GM21367 (cell line): ENCODE measurements at regions not wholly inside any gene's neighbourhood (a gene's known extent, or its start where the extent isn't known, plus 50 kb on each side); places are given as distances from the start of the nearest gene placed in this dataset.
"Not testable (repeated sequence)": the region's sequence is repeated elsewhere in the genome, so short reads cannot be mapped to it uniquely, and the experiment has no call there.

Source experiments
- ATAC-seq: cut with Tn5 transposase; IDR thresholded peaks from one replicate; pipeline ENCODE4 v1.9.1; 2021; ENCODE audit not compliant: unreplicated experiment

GRCh38 chr16:48059190-48059589, 96.6 kb downstream of the ABCC12 start:
- not testable (repeated sequence) for ATAC-seq

GRCh38 chr16:48057048-48057447, 98.7 kb downstream of the ABCC12 start:
- no peak for ATAC-seq

- no peak for ATAC-seq
Measured at GRCh38 chr16:48054881-48055601, 100.8 kb downstream of the ABCC12 start.

- no peak for ATAC-seq
Measured at GRCh38 chr16:48053418-48053745, 102.4 kb downstream of the ABCC12 start.

- no peak for ATAC-seq
Measured at GRCh38 chr16:48052731-48053417, 102.9 kb downstream of the ABCC12 start.

GRCh38 chr16:48050871-48051270, 104.9 kb downstream of the ABCC12 start:
- ATAC-seq: no peak

- no peak for ATAC-seq
Measured at GRCh38 chr16:48049847-48050246, 105.9 kb downstream of the ABCC12 start.

GRCh38 chr16:48047720-48048119, 108.1 kb downstream of the ABCC12 start:
- ATAC-seq: no peak

- no peak for ATAC-seq
Measured at GRCh38 chr16:48047241-48047640, 108.6 kb downstream of the ABCC12 start.

GRCh38 chr16:48044117-48044516, 111.7 kb downstream of the ABCC12 start:
- no peak for ATAC-seq

GRCh38 chr16:48041981-48042421, 113.8 kb downstream of the ABCC12 start:
- no peak for ATAC-seq

- no peak for ATAC-seq
Measured at GRCh38 chr16:48035142-48035541, 120.7 kb downstream of the ABCC12 start.

- no peak for ATAC-seq
Measured at GRCh38 chr16:48030926-48031325, 124.9 kb downstream of the ABCC12 start.

- no peak for ATAC-seq
Measured at GRCh38 chr16:48029768-48030167, 126.0 kb downstream of the ABCC12 start.

GRCh38 chr16:48025359-48025758, 130.4 kb downstream of the ABCC12 start:
- no peak for ATAC-seq

GRCh38 chr16:48024042-48024441, 131.8 kb downstream of the ABCC12 start:
- ATAC-seq: no peak

- no peak for ATAC-seq
Measured at GRCh38 chr16:48022496-48022895, 133.3 kb downstream of the ABCC12 start.

GRCh38 chr16:48020617-48021016, 135.2 kb downstream of the ABCC12 start:
- not testable (repeated sequence) for ATAC-seq

- no peak for ATAC-seq
Measured at GRCh38 chr16:48014349-48015135, 141.3 kb downstream of the ABCC12 start.

- ATAC-seq: no peak
Measured at GRCh38 chr16:48013491-48013901, 142.3 kb downstream of the ABCC12 start.

- no peak for ATAC-seq
Measured at GRCh38 chr16:48011878-48012658, 143.7 kb downstream of the ABCC12 start.
